ENCODE measurements at regions not wholly inside any gene's neighbourhood (a gene's known extent, or its start where the extent isn't known, plus 50 kb on each side); places are given as distances from the start of the nearest gene placed in this dataset.

GRCh38 chr2:172213116-172213860 lies 110.6 kb upstream of the DLX2 start:
- no peaks in the 10 kb centered on the region for H3K9me3 Mint-ChIP-seq
- no peaks in the 10 kb centered on the region for H3K36me3 Mint-ChIP-seq (ENCODE audit: low read depth)
- H3K4me1 Mint-ChIP-seq (ENCODE audit: low read depth) = no peaks in the 10 kb centered on the region
- no peak overlapping the region for H3K4me3 Mint-ChIP-seq
- DNase-seq (ENCODE audit: low spot score) = no peak
- H3K27me3 Mint-ChIP-seq (ENCODE audit: low read depth) = peaks cover 2% of the 10 kb centered on the region
- H3K27ac Mint-ChIP-seq = no peak overlapping the region

GRCh38 chr2:172214252-172214651 lies 111.6 kb upstream of the DLX2 start:
- Mint-ChIP-seq H3K27ac (no peak overlapping the region), H3K4me1 (ENCODE audit: low read depth) (no peaks in the 10 kb centered on the region), H3K36me3 (ENCODE audit: low read depth) (no peaks in the 10 kb centered on the region), H3K4me3 (no peak overlapping the region), H3K27me3 (ENCODE audit: low read depth) (peaks cover 2% of the 10 kb centered on the region), H3K9me3 (no peaks in the 10 kb centered on the region)
- no peak for DNase-seq (ENCODE audit: low spot score)

GRCh38 chr2:172215172-172215935 lies 112.7 kb upstream of the DLX2 start:
- Mint-ChIP-seq H3K4me3 (no peak overlapping the region), H3K9me3 (no peaks in the 10 kb centered on the region), H3K4me1 (ENCODE audit: low read depth) (no peaks in the 10 kb centered on the region), H3K27ac (no peak overlapping the region), H3K27me3 (ENCODE audit: low read depth) (no peaks in the 10 kb centered on the region), H3K36me3 (ENCODE audit: low read depth) (no peaks in the 10 kb centered on the region)
- DNase-seq (ENCODE audit: low spot score) = no peak

- Mint-ChIP-seq H3K27ac (no peak overlapping the region), H3K4me1 (ENCODE audit: low read depth) (no peaks in the 10 kb centered on the region), H3K27me3 (ENCODE audit: low read depth) (no peaks in the 10 kb centered on the region), H3K36me3 (ENCODE audit: low read depth) (no peaks in the 10 kb centered on the region), H3K9me3 (no peaks in the 10 kb centered on the region), H3K4me3 (no peak overlapping the region)
- DNase-seq (ENCODE audit: low spot score) = no peak
Observed at GRCh38 chr2:172215936-172216335, 113.2 kb upstream of the DLX2 start.

GRCh38 chr2:172216477-172216876 lies 113.8 kb upstream of the DLX2 start:
- Mint-ChIP-seq H3K36me3 (ENCODE audit: low read depth) (no peaks in the 10 kb centered on the region), H3K27ac (no peak overlapping the region), H3K9me3 (no peaks in the 10 kb centered on the region), H3K4me1 (ENCODE audit: low read depth) (no peaks in the 10 kb centered on the region), H3K4me3 (no peak overlapping the region), H3K27me3 (ENCODE audit: low read depth) (no peaks in the 10 kb centered on the region)
- DNase-seq (ENCODE audit: low spot score) = no peak

GRCh38 chr2:172219201-172219600 lies 116.5 kb upstream of the DLX2 start:
- Mint-ChIP-seq H3K27me3 (ENCODE audit: low read depth) (no peaks in the 10 kb centered on the region), H3K4me1 (ENCODE audit: low read depth) (no peaks in the 10 kb centered on the region), H3K27ac (no peak overlapping the region), H3K4me3 (no peak overlapping the region), H3K9me3 (no peaks in the 10 kb centered on the region), H3K36me3 (ENCODE audit: low read depth) (no peaks in the 10 kb centered on the region)
- DNase-seq (ENCODE audit: low spot score) = no peak

- no peak for DNase-seq (ENCODE audit: low spot score)
- no peak overlapping the region for H3K27ac Mint-ChIP-seq
- no peaks in the 10 kb centered on the region for H3K4me1 Mint-ChIP-seq (ENCODE audit: low read depth)
- H3K36me3 Mint-ChIP-seq (ENCODE audit: low read depth) = no peaks in the 10 kb centered on the region
- H3K4me3 Mint-ChIP-seq = no peak overlapping the region
- H3K9me3 Mint-ChIP-seq = no peaks in the 10 kb centered on the region
- peaks cover 3% of the 10 kb centered on the region for H3K27me3 Mint-ChIP-seq (ENCODE audit: low read depth)
Observed at GRCh38 chr2:172220121-172220520, 117.4 kb upstream of the DLX2 start.

GRCh38 chr2:172223601-172224054 lies 120.9 kb upstream of the DLX2 start:
- H3K36me3 Mint-ChIP-seq (ENCODE audit: low read depth) = no peaks in the 10 kb centered on the region
- peaks cover 16% of the 10 kb centered on the region for H3K27me3 Mint-ChIP-seq (ENCODE audit: low read depth)
- no peak for DNase-seq (ENCODE audit: low spot score)
- H3K4me1 Mint-ChIP-seq (ENCODE audit: low read depth) = no peaks in the 10 kb centered on the region
- H3K4me3 Mint-ChIP-seq = no peak overlapping the region
- no peaks in the 10 kb centered on the region for H3K9me3 Mint-ChIP-seq
- H3K27ac Mint-ChIP-seq = no peak overlapping the region

GRCh38 chr2:172225786-172226185 lies 123.1 kb upstream of the DLX2 start:
- DNase-seq (ENCODE audit: low spot score) = no peak
- H3K9me3 Mint-ChIP-seq = no peaks in the 10 kb centered on the region

GRCh38 chr2:172226244-172227061 lies 123.8 kb upstream of the DLX2 start:
- H3K4me3 Mint-ChIP-seq = no peak overlapping the region
- H3K36me3 Mint-ChIP-seq (ENCODE audit: low read depth) = no peaks in the 10 kb centered on the region
- DNase-seq (ENCODE audit: low spot score) = no peak
- H3K4me1 Mint-ChIP-seq (ENCODE audit: low read depth) = peaks cover 3% of the 10 kb centered on the region
- H3K27ac Mint-ChIP-seq = no peak overlapping the region
- H3K9me3 Mint-ChIP-seq = no peaks in the 10 kb centered on the region
- H3K27me3 Mint-ChIP-seq (ENCODE audit: low read depth) = peaks cover 18% of the 10 kb centered on the region

More at GRCh38 chr2:172225786-172226185, 123.1 kb upstream of the DLX2 start:
- no peaks in the 10 kb centered on the region for H3K36me3 Mint-ChIP-seq (ENCODE audit: low read depth)
- no peak overlapping the region for H3K27ac Mint-ChIP-seq
- H3K4me1 Mint-ChIP-seq (ENCODE audit: low read depth) = peaks cover 3% of the 10 kb centered on the region
- H3K27me3 Mint-ChIP-seq (ENCODE audit: low read depth) = peaks cover 18% of the 10 kb centered on the region
- H3K4me3 Mint-ChIP-seq = no peak overlapping the region

GRCh38 chr2:172227719-172228118 lies 125.0 kb upstream of the DLX2 start:
- Mint-ChIP-seq H3K4me3 (no peak overlapping the region), H3K27me3 (ENCODE audit: low read depth) (peaks cover 29% of the 10 kb centered on the region), H3K4me1 (ENCODE audit: low read depth) (peaks cover 3% of the 10 kb centered on the region), H3K36me3 (ENCODE audit: low read depth) (no peaks in the 10 kb centered on the region), H3K9me3 (no peaks in the 10 kb centered on the region), H3K27ac (no peak overlapping the region)
- no peak for DNase-seq (ENCODE audit: low spot score)

GRCh38 chr2:172228177-172228808 lies 125.6 kb upstream of the DLX2 start:
- no peaks in the 10 kb centered on the region for H3K9me3 Mint-ChIP-seq
- H3K27me3 Mint-ChIP-seq (ENCODE audit: low read depth) = peaks cover 33% of the 10 kb centered on the region
- peaks cover 3% of the 10 kb centered on the region for H3K4me1 Mint-ChIP-seq (ENCODE audit: low read depth)
- no peaks in the 10 kb centered on the region for H3K36me3 Mint-ChIP-seq (ENCODE audit: low read depth)
- no peak for DNase-seq (ENCODE audit: low spot score)
- no peak overlapping the region for H3K4me3 Mint-ChIP-seq
- no peak overlapping the region for H3K27ac Mint-ChIP-seq

GRCh38 chr2:172229125-172229524 lies 126.4 kb upstream of the DLX2 start:
- DNase-seq (ENCODE audit: low spot score) = no peak
- peaks cover 3% of the 10 kb centered on the region for H3K4me1 Mint-ChIP-seq (ENCODE audit: low read depth)
- H3K4me3 Mint-ChIP-seq = no peak overlapping the region
- no peaks in the 10 kb centered on the region for H3K36me3 Mint-ChIP-seq (ENCODE audit: low read depth)
- H3K9me3 Mint-ChIP-seq = no peaks in the 10 kb centered on the region
- H3K27ac Mint-ChIP-seq = no peak overlapping the region
- peaks cover 42% of the 10 kb centered on the region for H3K27me3 Mint-ChIP-seq (ENCODE audit: low read depth)
